Adrenal gland (tissue), 9 donors: ENCODE measurements at regions not wholly inside any gene's neighbourhood (a gene's known extent, or its start where the extent isn't known, plus 50 kb on each side); places are given as distances from the start of the nearest gene placed in this dataset.

Experiments
- DNase-seq, 7 donors: peaks; one replicate each; pipeline ENCODE4 v3.0.0-alpha.2; 2019 to 2020
- H3K27ac ChIP-seq, 5 donors: fragments of 200-600 bp; sonication (generic) in 4 of 5; 1 replicate in 3 of 5; 2 replicates in 2 of 5; pipeline versions ENCODE4 v1.5.1 to v1.8.0; 2016 to 2020; ENCODE audit warnings: mild to moderate bottlenecking in 1 of 5
- H3K27me3 ChIP-seq: fragments of 200-600 bp; 2 replicates; pipeline ENCODE4 v1.8.0; 2021
- H3K36me3 ChIP-seq, 2 donors: fragments of 200-600 bp; replicated peaks in 1 of 2; 1 replicate in 1 of 2; 2 replicates in 1 of 2; pipeline versions ENCODE4 v1.5.1 to v1.8.0; 2018 to 2022
- H3K4me1 ChIP-seq, 2 donors: fragments of 200-600 bp; replicated peaks in 1 of 2; 1 replicate in 1 of 2; 2 replicates in 1 of 2; pipeline versions ENCODE4 v1.5.1 to v1.8.0; 2018 to 2021
- H3K4me3 ChIP-seq, 4 donors: fragments of 200-600 bp; sonication (generic) in 3 of 4; one replicate each; pipeline ENCODE4 v1.5.1; 2016 to 2018
- H3K9me3 ChIP-seq, 3 donors: fragments of 200-600 bp; sonication (generic) in 1 of 3; replicated peaks in 1 of 3; 1 replicate in 2 of 3; 2 replicates in 1 of 3; pipeline versions ENCODE4 v1.5.1 to v1.8.0; 2016 to 2021
- POLR2A ChIP-seq, 2 donors: fragments of 450-650 bp; IDR thresholded peaks; one replicate each; pipeline ENCODE4 v1.6.1; 2017; ENCODE audit warnings: antibody characterized with exemption in 2 of 2, mild to moderate bottlenecking in 2 of 2, moderate library complexity in 1 of 2
- WGBS, 4 donors: extraction: QIAGEN DNeasy Blood & Tissue Kit in 2 of 4; methylation state at CpG; one replicate each; pipeline versions ENCODE4 v1.1.5 to v1.1.7; 2013 to 2017; 5-methylcytosine and 5-hydroxymethylcytosine counted together
- intact Hi-C, 2 donors: fragments of 100-400 bp; cut with DNase I; formaldehyde crosslinking; loops; one replicate each; pipeline versions ENCODE4 v1.14.1 to v1.15.0; 2022 to 2023
- TF ChIP-seq, protein P1 (sequence below), 6 experiments: fragments of 450-650 bp in 4 of 6; fragments of 200-600 bp in 2 of 6; sonication (generic) in 1 of 6; IDR thresholded peaks; 1 replicate in 5 of 6; 2 replicates in 1 of 6; pipeline versions ENCODE4 v1.5.1 to v1.8.0; 2016 to 2021; ENCODE audit warnings: antibody characterized with exemption in 6 of 6, mild to moderate bottlenecking in 2 of 6, moderate library complexity in 1 of 6
- donor health status: healthy with polysubstance abuse.
- donor health status: Bipolar disorder and iron deficiency.
- donor health status: DM: yes; HTN: yes; CAD: no.
- donor health status: DM: no; HTN: no; CAD: no.
- donor health status: DM: no; HTN: no; CAD: no.

DNA sequence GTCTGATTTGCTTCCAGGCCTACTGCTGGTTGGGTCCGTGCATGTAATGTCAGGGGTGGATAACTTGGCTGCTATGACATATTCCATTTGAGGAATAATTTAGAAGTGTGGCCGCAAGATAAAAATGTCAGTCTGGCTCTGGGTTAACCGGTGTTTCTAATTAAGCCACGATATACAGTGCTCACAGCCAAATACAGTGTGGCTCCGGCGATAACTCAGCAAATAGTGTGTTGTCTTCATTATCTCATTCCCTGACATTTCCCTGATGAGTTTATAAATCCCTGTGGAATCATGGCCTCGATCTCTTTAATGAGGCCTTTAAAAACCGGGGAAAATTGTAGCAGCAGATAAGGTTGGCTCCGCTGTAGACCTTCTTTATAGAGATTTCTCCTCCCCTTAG, 1125.0 kb downstream of the TYW1 start:
- intact Hi-C loops, result no loop called here
- no peaks in the 10 kb centered on the region for H3K27me3 ChIP-seq
- DNase-seq, result no peak
- H3K27ac ChIP-seq, result no peak overlapping the region
- WGBS, 4 donors, result 67 to 81% (median 69%) methylated on average over 9 of the region's 9 CpGs
- H3K4me1 ChIP-seq, result no peaks in the 10 kb centered on the region
- H3K4me3 ChIP-seq, result no peak overlapping the region
- peaks cover 0 to 3% (median 0%) of the 10 kb centered on the region in 3 donors for H3K9me3 ChIP-seq
- no peak for TF ChIP-seq POLR2A (IDR thresholded peaks at IDR 0.05)
- TF ChIP-seq, protein P1, sequence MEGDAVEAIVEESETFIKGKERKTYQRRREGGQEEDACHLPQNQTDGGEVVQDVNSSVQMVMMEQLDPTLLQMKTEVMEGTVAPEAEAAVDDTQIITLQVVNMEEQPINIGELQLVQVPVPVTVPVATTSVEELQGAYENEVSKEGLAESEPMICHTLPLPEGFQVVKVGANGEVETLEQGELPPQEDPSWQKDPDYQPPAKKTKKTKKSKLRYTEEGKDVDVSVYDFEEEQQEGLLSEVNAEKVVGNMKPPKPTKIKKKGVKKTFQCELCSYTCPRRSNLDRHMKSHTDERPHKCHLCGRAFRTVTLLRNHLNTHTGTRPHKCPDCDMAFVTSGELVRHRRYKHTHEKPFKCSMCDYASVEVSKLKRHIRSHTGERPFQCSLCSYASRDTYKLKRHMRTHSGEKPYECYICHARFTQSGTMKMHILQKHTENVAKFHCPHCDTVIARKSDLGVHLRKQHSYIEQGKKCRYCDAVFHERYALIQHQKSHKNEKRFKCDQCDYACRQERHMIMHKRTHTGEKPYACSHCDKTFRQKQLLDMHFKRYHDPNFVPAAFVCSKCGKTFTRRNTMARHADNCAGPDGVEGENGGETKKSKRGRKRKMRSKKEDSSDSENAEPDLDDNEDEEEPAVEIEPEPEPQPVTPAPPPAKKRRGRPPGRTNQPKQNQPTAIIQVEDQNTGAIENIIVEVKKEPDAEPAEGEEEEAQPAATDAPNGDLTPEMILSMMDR (IDR thresholded peaks at IDR 0.05), result no peak
- no peaks in the 10 kb centered on the region for H3K36me3 ChIP-seq

DNA sequence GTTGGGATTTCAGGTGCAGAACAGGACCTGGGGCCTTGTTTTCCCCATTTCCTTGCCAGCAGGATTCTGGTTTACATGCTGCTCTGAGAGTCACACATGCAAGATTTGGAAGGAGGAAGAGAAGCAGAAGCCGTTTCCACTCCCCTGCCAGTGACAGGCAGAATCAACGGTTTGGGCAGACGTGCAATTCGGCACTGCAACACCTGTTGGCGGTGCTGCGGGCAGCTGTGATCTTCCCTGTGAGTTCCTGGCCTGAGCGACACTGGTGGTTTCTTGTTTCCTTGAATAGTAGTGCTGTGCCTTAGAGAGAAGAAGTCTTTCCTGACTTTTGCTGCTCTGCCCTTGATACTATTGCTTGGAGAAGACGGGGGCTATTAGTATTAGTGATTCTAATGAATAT, 1126.2 kb downstream of the TYW1 start:
- Histone ChIP-seq H3K27ac (no peak overlapping the region), H3K4me3 (no peak overlapping the region), H3K27me3 (no peaks in the 10 kb centered on the region), H3K9me3 (peaks cover 0 to 7% (median 0%) of the 10 kb centered on the region in 3 donors), H3K4me1 (no peaks in the 10 kb centered on the region), H3K36me3 (no peaks in the 10 kb centered on the region)
- no peak for TF ChIP-seq POLR2A (IDR thresholded peaks at IDR 0.05)
- TF ChIP-seq, protein P1 (IDR thresholded peaks at IDR 0.05), result no peak
- intact Hi-C loops, result no loop called here
- no peak for DNase-seq
- 88 to 92% (median 89%) methylated on average over 6 to 8 of the region's 8 CpGs for WGBS, 4 donors

DNA sequence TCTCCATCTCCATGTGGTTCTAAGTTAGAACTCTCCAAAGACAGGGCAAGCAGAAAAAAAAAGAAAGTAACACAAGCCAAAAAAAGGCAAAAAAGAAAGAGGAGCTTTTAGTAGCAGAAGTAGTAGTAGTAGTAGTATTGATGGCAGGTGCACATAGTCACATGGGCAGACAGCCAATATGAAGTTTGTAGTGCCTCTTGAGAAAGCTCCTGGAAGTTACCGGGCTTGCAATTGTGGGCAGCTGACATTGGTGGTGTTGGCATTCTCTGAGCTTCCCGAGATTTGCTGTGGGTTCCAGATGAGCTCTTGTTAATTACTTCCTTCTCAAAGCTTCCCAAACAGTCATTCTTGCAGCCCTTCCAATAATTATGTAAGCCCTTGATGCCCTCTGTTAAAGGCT, 1128.5 kb downstream of the TYW1 start:
- Histone ChIP-seq H3K27ac (no peak overlapping the region), H3K36me3 (no peaks in the 10 kb centered on the region), H3K4me3 (no peak overlapping the region), H3K4me1 (no peaks in the 10 kb centered on the region), H3K9me3 (peaks cover 0 to 7% (median 0%) of the 10 kb centered on the region in 3 donors), H3K27me3 (no peaks in the 10 kb centered on the region)
- TF ChIP-seq POLR2A (IDR thresholded peaks at IDR 0.05), result no peak
- TF ChIP-seq, protein P1 (IDR thresholded peaks at IDR 0.05), result no peak
- intact Hi-C loops, result no loop called here
- DNase-seq, result no peak
- 74 to 83% (median 79%) methylated on average over 2 of the region's 2 CpGs for WGBS, 4 donors

DNA sequence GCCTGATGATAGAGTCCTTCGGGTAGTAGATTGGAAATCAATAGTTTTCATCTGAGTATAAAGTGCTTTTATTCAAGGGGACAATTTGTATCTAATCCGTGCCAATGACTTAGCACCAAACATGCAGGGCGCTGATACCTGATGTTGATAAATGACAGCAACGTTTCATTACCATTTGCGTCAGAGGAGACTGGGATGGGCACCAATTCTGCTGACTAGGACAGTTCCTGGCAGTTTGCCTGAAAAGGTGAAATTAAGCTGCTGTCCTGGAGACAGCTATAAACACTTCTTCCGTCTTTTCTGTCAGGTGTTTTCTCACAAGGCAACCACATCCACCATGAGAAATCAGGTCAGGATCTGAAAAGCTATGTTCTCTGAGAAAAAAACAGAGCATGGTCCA, 1136.4 kb downstream of the TYW1 start:
- DNase-seq, result peak in 3 of 7 donors; percentile 14 to 82 (median 22)
- H3K27ac ChIP-seq, result no peak overlapping the region
- no peaks in the 10 kb centered on the region for H3K9me3 ChIP-seq
- H3K4me1 ChIP-seq, result no peaks in the 10 kb centered on the region
- no peak overlapping the region for H3K4me3 ChIP-seq
- H3K27me3 ChIP-seq, result no peaks in the 10 kb centered on the region
- WGBS, 4 donors, result 80 to 91% (median 84%) methylated on average over 6 of the region's 6 CpGs
- TF ChIP-seq POLR2A (IDR thresholded peaks at IDR 0.05), result no peak
- TF ChIP-seq, protein P1 (IDR thresholded peaks at IDR 0.05), result no peak
- no peaks in the 10 kb centered on the region for H3K36me3 ChIP-seq
- intact Hi-C loops, result no loop called here
